Epithelial cell of proximal tubule (primary cell): ENCODE measurements at regions not wholly inside any gene's neighbourhood (a gene's known extent, or its start where the extent isn't known, plus 50 kb on each side); places are given as distances from the start of the nearest gene placed in this dataset.

Experiments
- DNase-seq: peaks from one replicate; pipeline ENCODE4 v3.0.0-alpha.2; 2011; ENCODE audit warnings: low read depth
- H3K4me3 ChIP-seq: 2 replicates; pipeline ENCODE4 v1.5.1; 2011; ENCODE audit warnings: low read depth, mild to moderate bottlenecking, low read length
- TF ChIP-seq, protein P1 (sequence below): conservative IDR thresholded peaks from 2 replicates; pipeline ENCODE4 v1.5.1; 2012; ENCODE audit warnings: low read depth, mild to moderate bottlenecking, low read length

DNA sequence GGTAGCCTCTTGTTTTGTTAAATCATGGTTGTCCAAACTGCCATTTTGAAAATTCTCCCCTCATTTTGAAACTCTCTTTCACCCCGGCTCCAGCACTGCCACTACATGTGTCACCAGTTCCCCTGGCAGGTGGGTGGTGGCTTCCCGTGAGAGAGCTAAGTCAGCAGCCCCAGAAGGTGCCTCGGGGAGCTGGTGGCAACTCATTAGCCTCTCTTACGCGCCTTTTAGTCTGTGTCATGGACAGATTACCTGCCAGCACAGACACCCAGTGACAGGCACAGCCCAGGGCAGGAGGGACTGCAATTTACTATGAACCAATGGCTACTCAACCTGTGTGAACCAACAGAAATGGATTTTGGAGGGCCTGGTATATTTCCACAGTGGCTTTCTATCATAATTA, 147.1 kb upstream of the SASH1 start:
- TF ChIP-seq, protein P1, sequence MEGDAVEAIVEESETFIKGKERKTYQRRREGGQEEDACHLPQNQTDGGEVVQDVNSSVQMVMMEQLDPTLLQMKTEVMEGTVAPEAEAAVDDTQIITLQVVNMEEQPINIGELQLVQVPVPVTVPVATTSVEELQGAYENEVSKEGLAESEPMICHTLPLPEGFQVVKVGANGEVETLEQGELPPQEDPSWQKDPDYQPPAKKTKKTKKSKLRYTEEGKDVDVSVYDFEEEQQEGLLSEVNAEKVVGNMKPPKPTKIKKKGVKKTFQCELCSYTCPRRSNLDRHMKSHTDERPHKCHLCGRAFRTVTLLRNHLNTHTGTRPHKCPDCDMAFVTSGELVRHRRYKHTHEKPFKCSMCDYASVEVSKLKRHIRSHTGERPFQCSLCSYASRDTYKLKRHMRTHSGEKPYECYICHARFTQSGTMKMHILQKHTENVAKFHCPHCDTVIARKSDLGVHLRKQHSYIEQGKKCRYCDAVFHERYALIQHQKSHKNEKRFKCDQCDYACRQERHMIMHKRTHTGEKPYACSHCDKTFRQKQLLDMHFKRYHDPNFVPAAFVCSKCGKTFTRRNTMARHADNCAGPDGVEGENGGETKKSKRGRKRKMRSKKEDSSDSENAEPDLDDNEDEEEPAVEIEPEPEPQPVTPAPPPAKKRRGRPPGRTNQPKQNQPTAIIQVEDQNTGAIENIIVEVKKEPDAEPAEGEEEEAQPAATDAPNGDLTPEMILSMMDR = no peak
- DNase-seq = no peak

DNA sequence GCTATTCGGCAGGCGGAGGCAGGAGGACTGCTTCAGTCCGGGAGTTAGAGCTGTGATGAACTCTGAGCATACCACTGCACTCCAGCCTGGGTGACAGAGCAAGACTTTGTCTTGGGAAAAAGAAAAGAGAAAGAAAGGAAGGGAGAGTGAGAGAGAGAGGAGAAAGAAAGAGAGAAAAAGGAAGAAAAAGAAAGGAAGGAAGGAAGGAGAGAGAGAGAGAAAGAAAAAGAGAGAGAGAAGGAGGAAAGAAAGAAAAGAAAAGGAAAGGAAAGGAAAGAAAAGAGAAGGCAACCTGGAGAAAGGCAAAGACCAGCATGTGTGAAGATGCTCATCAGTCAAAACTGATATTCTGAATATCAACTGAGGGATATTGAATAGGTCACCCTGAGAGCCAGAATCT, 143.1 kb upstream of the SASH1 start:
- no peak overlapping the region for H3K4me3 ChIP-seq
- DNase-seq = no peak
- TF ChIP-seq, protein P1 = no peak

More for the DNA sequence above, 147.1 kb upstream of the SASH1 start:
- no peak overlapping the region for H3K4me3 ChIP-seq

DNA sequence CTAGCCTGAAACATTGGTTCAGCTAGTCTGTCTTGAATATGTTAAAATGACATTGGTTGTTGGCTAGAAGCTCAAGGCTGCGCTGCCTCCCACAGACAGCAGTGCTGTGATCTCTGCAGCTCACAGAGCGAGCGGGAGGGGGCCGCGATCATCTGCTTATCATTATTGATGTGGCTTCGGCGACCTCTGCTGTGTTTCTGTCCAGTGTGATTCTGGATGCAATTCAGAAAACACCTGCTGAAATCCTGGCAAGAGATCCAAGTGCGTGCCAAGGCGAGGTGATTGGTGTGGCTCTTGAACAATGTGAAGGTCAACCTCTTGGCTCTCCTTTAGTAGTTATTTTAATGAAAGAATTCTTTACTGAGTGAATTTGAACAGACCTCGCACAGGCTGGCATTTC, 142.3 kb upstream of the SASH1 start:
- TF ChIP-seq, protein P1 = no peak
- no peak overlapping the region for H3K4me3 ChIP-seq
- no peak for DNase-seq

DNA sequence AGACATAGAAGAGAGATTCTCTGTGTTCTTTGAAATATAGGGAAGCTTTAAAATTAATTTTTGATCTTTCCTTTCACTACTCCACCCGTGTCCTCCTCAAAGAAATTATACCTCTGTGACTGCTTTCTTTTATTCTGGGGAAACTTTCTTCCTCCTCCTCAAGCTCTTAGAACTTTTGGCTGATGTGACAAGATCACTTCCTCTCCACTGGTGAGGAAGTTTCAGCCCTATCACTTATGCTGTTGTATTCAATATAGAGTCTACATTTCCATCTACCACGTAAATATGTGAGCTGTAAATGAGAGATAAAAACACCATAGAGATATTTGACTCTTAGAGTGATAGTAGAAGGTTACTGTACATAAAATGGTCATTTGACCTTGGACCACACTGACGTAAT, 141.9 kb upstream of the SASH1 start:
- no peak for DNase-seq
- no peak overlapping the region for H3K4me3 ChIP-seq
- TF ChIP-seq, protein P1 = no peak

DNA sequence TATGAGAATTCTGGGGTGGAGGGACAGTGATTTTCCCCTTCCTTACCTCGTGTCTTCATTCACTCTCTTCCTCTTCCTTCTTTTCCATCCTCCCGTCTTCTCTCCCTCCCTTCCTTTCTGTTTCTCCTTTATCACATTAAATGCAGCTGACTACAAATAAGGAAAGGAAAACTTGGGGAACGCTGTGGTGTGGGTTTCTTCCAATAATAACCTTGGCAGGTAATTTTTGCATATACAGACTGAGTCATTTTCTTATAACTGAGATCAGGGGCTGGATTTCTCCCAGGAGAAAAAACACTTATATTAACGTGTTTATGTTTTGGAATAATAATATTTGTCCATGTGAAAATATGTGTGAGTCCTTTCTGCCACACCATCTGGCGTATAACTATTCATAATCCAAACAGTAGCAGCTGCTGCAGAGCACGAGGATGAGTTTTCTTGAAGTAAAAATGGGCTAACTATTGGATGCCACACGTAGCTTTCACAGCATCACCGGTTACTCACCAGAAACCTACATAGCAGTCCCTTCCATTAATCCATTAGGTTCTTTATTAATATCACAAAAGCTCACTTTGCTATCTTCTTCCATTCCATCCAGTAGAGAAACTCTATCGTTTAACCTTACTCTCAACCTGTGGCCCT, 139.2 kb upstream of the SASH1 start:
- DNase-seq = no peak
- TF ChIP-seq, protein P1 = no peak
- H3K4me3 ChIP-seq = no peak overlapping the region

DNA sequence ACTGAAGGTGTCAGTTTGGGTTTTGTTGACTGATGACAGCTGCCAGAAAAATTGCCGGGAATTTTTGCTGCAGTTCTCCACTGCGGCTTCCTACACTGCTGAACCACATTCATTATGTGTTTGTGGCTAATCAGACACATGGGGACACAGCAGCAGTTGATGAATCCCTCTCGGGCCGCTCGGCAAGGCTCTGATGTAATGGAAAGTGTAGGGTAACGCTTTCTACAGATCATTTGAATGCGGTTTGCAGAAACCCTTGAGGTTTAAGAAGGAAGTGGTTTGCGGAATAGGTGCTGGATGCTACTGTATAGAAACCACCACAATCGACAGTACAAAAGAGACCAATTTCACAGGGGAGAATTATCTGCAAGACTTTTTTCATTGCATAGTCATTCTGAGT, 138.7 kb upstream of the SASH1 start:
- no peak overlapping the region for H3K4me3 ChIP-seq
- no peak for DNase-seq
- TF ChIP-seq, protein P1 = no peak

DNA sequence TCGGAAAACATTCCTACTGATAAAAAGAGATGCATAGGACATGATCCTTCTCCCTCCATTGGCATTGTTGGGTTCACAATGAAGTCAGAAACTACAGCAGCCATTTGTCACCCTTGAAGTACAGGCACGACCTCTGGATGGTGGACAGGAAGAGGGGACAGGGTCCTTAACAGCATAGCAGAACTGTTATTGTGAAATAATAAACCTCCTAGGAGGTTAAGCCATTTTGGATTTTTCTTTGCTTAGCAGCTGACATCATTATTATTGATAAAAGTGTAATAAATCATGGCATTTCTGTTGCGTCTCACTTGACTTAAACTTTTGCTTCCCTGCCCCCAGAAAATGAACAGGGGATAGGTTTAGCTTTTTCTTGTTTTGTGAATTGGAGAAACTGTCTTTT, 134.3 kb upstream of the SASH1 start:
- H3K4me3 ChIP-seq = no peak overlapping the region
- TF ChIP-seq, protein P1 = no peak
- no peak for DNase-seq
